ENCODE measurements at regions not wholly inside any gene's neighbourhood (a gene's known extent, or its start where the extent isn't known, plus 50 kb on each side); places are given as distances from the start of the nearest gene placed in this dataset.
"Not testable (repeated sequence)": the region's sequence is repeated elsewhere in the genome, so short reads cannot be mapped to it uniquely, and the experiment has no call there.

GRCh38 chr3:103247459-103247858 lies 812.6 kb downstream of the ZPLD1 start:
- no peak overlapping the region for H3K4me3 ChIP-seq (replicated peaks; ENCODE audit: low read depth, low read length)
- TF ChIP-seq CTCF (IDR thresholded peaks at IDR 0.05; ENCODE audit: low read depth, low read length, missing control alignments), result no peak

GRCh38 chr3:103254827-103255226 lies 820.0 kb downstream of the ZPLD1 start:
- DNase-seq (ENCODE audit: extremely low read depth, low read depth); H3K4me3 ChIP-seq (replicated peaks; ENCODE audit: low read depth, low read length): not testable (repeated sequence)

More at GRCh38 chr3:103247459-103247858, 812.6 kb downstream of the ZPLD1 start:
- no peak for DNase-seq (ENCODE audit: extremely low read depth, low read depth)

- DNase-seq (ENCODE audit: extremely low read depth, low read depth), result no peak
- H3K4me3 ChIP-seq (replicated peaks; ENCODE audit: low read depth, low read length), result no peak overlapping the region
- TF ChIP-seq CTCF (IDR thresholded peaks at IDR 0.05; ENCODE audit: low read depth, low read length, missing control alignments), result no peak
Measured at GRCh38 chr3:103269287-103269686, 834.5 kb downstream of the ZPLD1 start.

- H3K4me3 ChIP-seq (replicated peaks; ENCODE audit: low read depth, low read length), result no peak overlapping the region
- DNase-seq (ENCODE audit: extremely low read depth, low read depth), result no peak
- TF ChIP-seq CTCF (IDR thresholded peaks at IDR 0.05; ENCODE audit: low read depth, low read length, missing control alignments), result no peak
Measured at GRCh38 chr3:103271575-103271974, 836.8 kb downstream of the ZPLD1 start.

- no peak for TF ChIP-seq CTCF (IDR thresholded peaks at IDR 0.05; ENCODE audit: low read depth, low read length, missing control alignments)
- DNase-seq (ENCODE audit: extremely low read depth, low read depth), result no peak
- no peak overlapping the region for H3K4me3 ChIP-seq (replicated peaks; ENCODE audit: low read depth, low read length)
Measured at GRCh38 chr3:103295974-103296570, 861.3 kb downstream of the ZPLD1 start.

- DNase-seq (ENCODE audit: extremely low read depth, low read depth); H3K4me3 ChIP-seq (replicated peaks; ENCODE audit: low read depth, low read length): not testable (repeated sequence)
Measured at GRCh38 chr3:103297502-103297901, 862.7 kb downstream of the ZPLD1 start.

- H3K4me3 ChIP-seq (replicated peaks; ENCODE audit: low read depth, low read length), result no peak overlapping the region
- DNase-seq (ENCODE audit: extremely low read depth, low read depth), result no peak
- no peak for TF ChIP-seq CTCF (IDR thresholded peaks at IDR 0.05; ENCODE audit: low read depth, low read length, missing control alignments)
Measured at GRCh38 chr3:103306104-103306503, 871.3 kb downstream of the ZPLD1 start.

GRCh38 chr3:103308921-103309320 lies 874.1 kb downstream of the ZPLD1 start:
- no peak for TF ChIP-seq CTCF (IDR thresholded peaks at IDR 0.05; ENCODE audit: low read depth, low read length, missing control alignments)
- H3K4me3 ChIP-seq (replicated peaks; ENCODE audit: low read depth, low read length), result no peak overlapping the region
- no peak for DNase-seq (ENCODE audit: extremely low read depth, low read depth)

Measured in HFF-Myc (cell line).